ENCODE measurements at regions not wholly inside any gene's neighbourhood (a gene's known extent, or its start where the extent isn't known, plus 50 kb on each side); places are given as distances from the start of the nearest gene placed in this dataset.

DNA sequence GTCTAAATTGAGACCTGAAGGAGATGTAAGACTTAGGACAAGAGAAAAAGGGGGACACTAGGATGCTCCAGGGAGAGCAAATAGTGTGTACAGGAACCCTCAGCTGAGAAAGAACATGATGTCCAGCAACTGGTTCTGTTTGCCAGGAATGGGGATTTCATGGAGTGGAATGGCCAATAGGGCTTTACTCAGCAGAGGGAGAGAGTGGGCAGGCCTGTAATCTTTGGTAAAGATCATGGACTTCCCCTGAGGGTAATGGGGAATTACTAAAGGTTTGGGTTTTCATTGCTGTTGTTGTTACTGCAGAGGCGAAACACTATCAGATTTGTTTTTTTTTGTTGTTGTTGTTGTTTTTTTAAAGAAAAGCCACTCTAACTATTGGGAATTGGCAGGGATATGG, 99.0 kb downstream of the SCN11A start:
- H3K4me2 ChIP-seq (ENCODE audit: low read depth, low read length) = no peak overlapping the region
- no peak overlapping the region for H4K5ac ChIP-seq (ENCODE audit: low read depth, low read length)
- no peaks in the 10 kb centered on the region for H3K79me1 ChIP-seq (ENCODE audit: low read depth in 1 of 2, low read length in 2 of 2)
- H4K20me1 ChIP-seq (ENCODE audit: insufficient read depth, low read length) = no peaks in the 10 kb centered on the region
- H4K91ac ChIP-seq (ENCODE audit: insufficient read depth, low read depth, low read length) = no peak overlapping the region
- TF ChIP-seq MAFK (IDR thresholded peaks at IDR 0.05; ENCODE audit: low read depth, low read length) (no peak), FOS (IDR thresholded peaks at IDR 0.05; ENCODE audit: low read depth, low read length) (no peak), SMC3 (IDR thresholded peaks at IDR 0.05; ENCODE audit: low read depth, low read length) (no peak), POLR2A (IDR thresholded peaks at IDR 0.05; ENCODE audit: low read depth, low read length) (no peak), ELK1 (IDR thresholded peaks at IDR 0.05; ENCODE audit: borderline replicate concordance, low read depth, low read length) (no peak), CEBPB (IDR thresholded peaks at IDR 0.05; ENCODE audit: low read depth, low read length) (no peak), MAZ (IDR thresholded peaks at IDR 0.05; ENCODE audit: borderline replicate concordance, low read depth, low read length) (no peak), RFX5 (IDR thresholded peaks at IDR 0.05; ENCODE audit: low read depth, low read length) (no peak), CHD1 (IDR thresholded peaks at IDR 0.05; ENCODE audit: low read depth, low read length) (no peak), NFE2L2 (IDR thresholded peaks at IDR 0.05; ENCODE audit: low read depth, low read length) (no peak), RAD21 (IDR thresholded peaks at IDR 0.05; ENCODE audit: low read length) (no peak), MXI1 (IDR thresholded peaks at IDR 0.05; ENCODE audit: borderline replicate concordance, low read depth, low read length) (no peak), BHLHE40 (IDR thresholded peaks at IDR 0.05; ENCODE audit: low read depth, low read length) (no peak), RCOR1 (IDR thresholded peaks at IDR 0.05; ENCODE audit: insufficient replicate concordance, low read length) (no peak)
- TF ChIP-seq, protein P1, sequence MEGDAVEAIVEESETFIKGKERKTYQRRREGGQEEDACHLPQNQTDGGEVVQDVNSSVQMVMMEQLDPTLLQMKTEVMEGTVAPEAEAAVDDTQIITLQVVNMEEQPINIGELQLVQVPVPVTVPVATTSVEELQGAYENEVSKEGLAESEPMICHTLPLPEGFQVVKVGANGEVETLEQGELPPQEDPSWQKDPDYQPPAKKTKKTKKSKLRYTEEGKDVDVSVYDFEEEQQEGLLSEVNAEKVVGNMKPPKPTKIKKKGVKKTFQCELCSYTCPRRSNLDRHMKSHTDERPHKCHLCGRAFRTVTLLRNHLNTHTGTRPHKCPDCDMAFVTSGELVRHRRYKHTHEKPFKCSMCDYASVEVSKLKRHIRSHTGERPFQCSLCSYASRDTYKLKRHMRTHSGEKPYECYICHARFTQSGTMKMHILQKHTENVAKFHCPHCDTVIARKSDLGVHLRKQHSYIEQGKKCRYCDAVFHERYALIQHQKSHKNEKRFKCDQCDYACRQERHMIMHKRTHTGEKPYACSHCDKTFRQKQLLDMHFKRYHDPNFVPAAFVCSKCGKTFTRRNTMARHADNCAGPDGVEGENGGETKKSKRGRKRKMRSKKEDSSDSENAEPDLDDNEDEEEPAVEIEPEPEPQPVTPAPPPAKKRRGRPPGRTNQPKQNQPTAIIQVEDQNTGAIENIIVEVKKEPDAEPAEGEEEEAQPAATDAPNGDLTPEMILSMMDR (conservative IDR thresholded peaks at IDR 0.05; ENCODE audit: low read depth, low read length) = no peak
- TF ChIP-seq, protein P2, sequence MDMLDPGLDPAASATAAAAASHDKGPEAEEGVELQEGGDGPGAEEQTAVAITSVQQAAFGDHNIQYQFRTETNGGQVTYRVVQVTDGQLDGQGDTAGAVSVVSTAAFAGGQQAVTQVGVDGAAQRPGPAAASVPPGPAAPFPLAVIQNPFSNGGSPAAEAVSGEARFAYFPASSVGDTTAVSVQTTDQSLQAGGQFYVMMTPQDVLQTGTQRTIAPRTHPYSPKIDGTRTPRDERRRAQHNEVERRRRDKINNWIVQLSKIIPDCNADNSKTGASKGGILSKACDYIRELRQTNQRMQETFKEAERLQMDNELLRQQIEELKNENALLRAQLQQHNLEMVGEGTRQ (IDR thresholded peaks at IDR 0.05; ENCODE audit: low read depth, low read length) = no peak
- in situ Hi-C loops (cut with MboI; ENCODE audit: low sequenced_read_pairs) (no loop called here), dilution Hi-C loops (cut with HindIII; ENCODE audit: low sequenced_read_pairs, unreplicated experiment) (no loop called here), intact Hi-C loops (cut with micrococcal nuclease) (no loop called here)
- ATAC-seq (ENCODE audit: low read depth) = no peak
- no peak overlapping the region for H3K56ac ChIP-seq (ENCODE audit: extremely low read depth, insufficient read depth, low read length)
- ChIA-PET CTCF (no interaction called here), POLR2A (ENCODE audit: unreplicated experiment) (no interaction called here)
- no peak for DNase-seq
- no peaks in the 10 kb centered on the region for H3K9me1 ChIP-seq (ENCODE audit: insufficient read depth, low read length)
- H2AFZ ChIP-seq (replicated peaks; ENCODE audit: low read length, poor library complexity) = no peak overlapping the region
- no peak overlapping the region for H3K14ac ChIP-seq (replicated peaks; ENCODE audit: low read depth, low read length)
- no peak overlapping the region for H2BK120ac ChIP-seq (ENCODE audit: low read depth, low read length)
- H3K23ac ChIP-seq (ENCODE audit: low read depth, low read length) = no peak overlapping the region
- H3K27ac ChIP-seq (ENCODE audit: insufficient read depth, low read length) = no peak overlapping the region
- H3K36me3 ChIP-seq (ENCODE audit: control insufficient read depth, insufficient read depth, low read length) = no peaks in the 10 kb centered on the region
- H3K4ac ChIP-seq (ENCODE audit: low read depth, low read length) = no peak overlapping the region
- no peaks in the 10 kb centered on the region for H3K9me3 ChIP-seq (ENCODE audit: control insufficient read depth, insufficient read depth, low read length)
- H3K4me3 ChIP-seq (ENCODE audit: insufficient read depth, low read depth, low read length) = no peak overlapping the region
- peaks cover 3% of the 10 kb centered on the region; the same call in 1 of the 2 replicates for H3K27me3 ChIP-seq (ENCODE audit: control insufficient read depth, insufficient read depth, low read length)
- BruUV-seq (replicated peaks) = no TSS peak
- H3K9ac ChIP-seq (ENCODE audit: low read depth, low read length) = no peak overlapping the region
- no peak overlapping the region for H2BK20ac ChIP-seq (ENCODE audit: low read depth, low read length)
- WGBS, 2 experiments (ENCODE audit: extremely low coverage in 2 of 2, insufficient read length in 1 of 2) = no CpG with 5 or more reads among the region's 1 CpG
- no peak overlapping the region for H2BK5ac ChIP-seq (ENCODE audit: low read depth, low read length, poor library complexity, severe bottlenecking)
- no peak overlapping the region for H2AK5ac ChIP-seq (ENCODE audit: low read depth, low read length)
- H3K18ac ChIP-seq (ENCODE audit: low read depth, low read length) = no peak overlapping the region
- no peak overlapping the region for H2AK9ac ChIP-seq (replicated peaks; ENCODE audit: low read depth, low read length, poor library complexity)
- no peak overlapping the region for H4K8ac ChIP-seq (ENCODE audit: low read depth in 2 of 2, low read length in 2 of 2)
- H2BK15ac ChIP-seq (ENCODE audit: low read depth, low read length) = no peak overlapping the region
- H3K4me1 ChIP-seq (ENCODE audit: control insufficient read depth, insufficient read depth, low read length) = no peaks in the 10 kb centered on the region

Measured in IMR-90 (cell line).